ENCODE measurements at regions not wholly inside any gene's neighbourhood (a gene's known extent, or its start where the extent isn't known, plus 50 kb on each side); places are given as distances from the start of the nearest gene placed in this dataset.
"Not testable (repeated sequence)": the region's sequence is repeated elsewhere in the genome, so short reads cannot be mapped to it uniquely, and the experiment has no call there.

- DNase-seq = not testable (repeated sequence)
Observed at GRCh38 chr16:21361612-21362227, 83.6 kb upstream of the CRYM start.

DNA sequence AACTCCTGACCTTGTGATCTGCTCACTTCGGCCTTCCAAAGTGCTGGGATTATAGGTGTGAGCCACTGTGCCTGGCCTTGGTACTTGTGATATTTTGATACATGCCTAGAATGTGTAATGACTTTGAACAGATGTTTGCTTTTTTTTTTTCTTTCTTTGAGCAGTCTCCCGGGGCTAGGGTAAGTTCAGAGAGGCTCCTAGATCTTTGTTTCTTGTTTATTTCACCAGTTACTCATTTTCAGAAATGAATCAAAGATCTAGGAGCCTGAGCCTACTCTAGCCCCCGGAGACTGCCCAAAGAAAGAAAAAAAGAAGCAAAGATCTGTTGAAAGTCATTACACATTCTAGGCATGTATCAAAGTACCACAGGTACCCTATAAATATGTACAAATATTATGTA is 83.0 kb upstream of the CRYM start:
- not testable (repeated sequence) for DNase-seq

DNA sequence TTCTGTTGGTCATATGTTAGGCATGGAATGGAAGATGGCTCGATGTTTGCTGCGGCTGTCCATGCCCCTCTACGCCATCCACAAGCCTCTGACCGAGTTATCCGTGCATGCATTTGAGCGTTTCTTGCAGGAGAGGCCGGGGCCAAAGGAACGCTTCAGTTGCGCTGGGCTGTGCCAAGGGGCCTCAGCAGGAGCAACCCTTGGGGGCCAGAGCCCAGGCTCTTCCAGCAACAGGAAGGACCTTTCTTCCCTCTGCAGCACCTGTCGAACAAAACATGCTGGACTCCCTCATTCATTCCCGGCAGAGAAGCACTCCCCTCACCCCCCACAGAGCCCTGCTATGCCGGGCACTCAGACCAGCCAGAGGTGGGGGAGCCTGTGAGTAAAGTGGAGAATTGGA is 81.4 kb upstream of the CRYM start:
- not testable (repeated sequence) for DNase-seq

- not testable (repeated sequence) for DNase-seq
Observed at GRCh38 chr16:21358261-21358795, 80.2 kb upstream of the CRYM start.

DNA sequence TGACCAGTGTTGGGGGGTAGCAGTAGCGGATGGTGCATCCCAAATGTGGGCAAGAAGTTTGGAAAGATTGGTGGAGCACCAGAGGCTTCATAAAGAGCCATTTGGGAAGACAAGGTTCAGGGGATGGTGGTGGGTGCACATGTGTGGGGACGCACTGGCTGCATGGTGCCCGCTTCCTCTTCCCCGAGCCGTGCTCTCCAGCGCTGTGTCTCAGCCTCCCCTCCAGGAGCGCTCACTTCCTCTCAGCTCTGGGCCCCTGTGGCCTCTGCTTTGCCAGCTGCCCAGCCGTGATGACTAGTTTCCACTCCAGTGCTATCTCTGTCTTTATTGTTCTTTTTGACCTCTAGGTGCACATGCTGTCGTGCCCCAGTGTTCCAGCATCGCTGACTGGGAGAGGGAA is 78.2 kb upstream of the CRYM start:
- not testable (repeated sequence) for DNase-seq

GRCh38 chr16:21351433-21351832 is 73.3 kb upstream of the CRYM start:
- DNase-seq = not testable (repeated sequence)

DNA sequence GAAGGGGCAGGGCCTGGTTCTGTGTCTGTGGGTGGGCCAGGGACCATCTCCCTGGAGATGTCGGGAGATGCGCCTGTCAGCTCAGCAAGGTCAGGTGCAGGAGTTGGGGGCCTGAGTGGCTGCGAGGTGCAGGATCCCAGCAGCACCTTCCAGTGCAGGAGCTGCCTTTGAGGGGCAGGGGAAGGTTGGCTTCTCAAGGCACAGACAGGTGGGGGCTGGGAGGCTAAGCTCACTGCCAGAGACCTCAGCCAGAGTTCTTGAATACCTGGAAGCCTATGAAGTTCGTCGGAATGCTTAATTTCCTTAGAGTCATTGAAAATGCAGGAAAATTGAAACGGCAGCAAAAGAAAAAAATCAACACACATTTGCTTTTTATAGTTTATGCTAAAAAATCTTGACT is 72.8 kb upstream of the CRYM start:
- DNase-seq = not testable (repeated sequence)

GRCh38 chr16:21349336-21349735 is 71.2 kb upstream of the CRYM start:
- DNase-seq = not testable (repeated sequence)

DNA sequence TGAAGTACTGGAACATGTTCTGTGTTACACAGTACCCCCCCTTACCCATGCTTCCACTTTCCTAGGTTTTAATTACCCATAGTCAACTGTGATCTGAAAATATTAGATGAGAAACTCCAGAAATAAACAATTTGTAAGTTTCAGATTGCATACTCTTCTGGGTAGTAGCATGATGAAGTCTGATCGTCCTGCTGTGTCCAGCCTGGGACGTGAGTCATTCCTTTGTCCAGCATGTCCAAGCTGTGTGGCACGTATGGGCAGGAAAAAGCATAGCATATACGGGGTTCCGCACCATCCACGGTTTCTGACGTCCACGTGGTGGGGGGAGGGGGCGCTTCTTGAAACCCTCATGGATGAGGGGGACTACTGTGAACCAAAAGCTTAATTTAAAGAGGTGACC is 70.7 kb upstream of the CRYM start:
- DNase-seq = not testable (repeated sequence)

DNA sequence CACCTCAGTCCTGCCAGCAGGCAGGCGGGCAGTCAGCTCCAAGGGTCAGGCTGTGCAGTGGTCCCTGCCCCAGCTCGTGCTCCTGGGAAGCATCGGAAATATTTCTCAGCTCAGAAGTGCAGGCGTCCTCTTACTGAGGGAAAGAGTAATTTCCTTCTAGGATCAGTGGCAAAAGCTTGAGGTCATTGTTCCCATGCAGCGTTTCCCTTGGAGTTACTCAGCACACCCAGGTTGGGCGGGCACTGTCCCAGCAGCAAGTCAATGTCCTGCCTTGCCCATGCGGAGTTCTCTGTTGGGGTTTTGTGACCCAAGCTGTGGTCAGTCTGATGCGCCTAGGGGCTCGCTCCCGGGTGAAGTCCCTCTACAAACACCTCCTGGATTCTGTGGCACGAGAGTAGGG is 69.4 kb upstream of the CRYM start:
- DNase-seq = not testable (repeated sequence)

DNA sequence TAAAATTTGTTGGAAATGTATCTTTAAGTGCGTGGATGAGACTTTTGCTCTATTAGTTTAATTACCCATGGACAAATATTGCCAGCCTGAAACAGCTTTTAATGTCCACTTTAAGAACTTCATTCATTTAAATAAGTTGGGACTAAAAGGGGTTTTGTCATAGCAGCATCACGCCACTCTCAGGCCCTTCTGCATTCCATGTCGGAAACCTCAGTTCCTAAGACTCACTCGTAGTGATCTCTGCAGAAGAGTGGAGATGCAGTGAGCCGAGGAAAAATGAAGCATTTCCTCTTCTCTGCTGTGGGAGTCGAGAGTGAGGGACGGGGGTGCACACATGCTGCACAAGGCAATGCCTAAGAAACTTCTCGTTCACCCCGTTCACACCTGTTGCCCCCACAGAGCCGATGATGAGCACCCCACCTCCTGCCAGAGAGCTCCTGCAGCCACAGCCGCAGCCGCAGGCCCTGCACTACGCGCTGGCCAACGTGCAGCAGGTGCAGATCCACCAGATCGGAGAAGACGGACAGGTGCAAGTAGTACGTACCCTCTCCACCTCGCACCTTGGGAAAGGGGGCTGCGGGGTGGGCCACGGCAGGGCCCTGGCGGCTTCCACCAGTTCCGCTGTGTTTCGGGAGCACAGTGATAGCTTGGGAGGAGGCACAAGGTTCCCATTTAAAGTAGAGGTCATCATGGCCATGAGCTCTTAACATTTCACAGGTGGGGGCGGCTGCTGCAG is 68.8 kb upstream of the CRYM start:
- not testable (repeated sequence) for DNase-seq

DNA sequence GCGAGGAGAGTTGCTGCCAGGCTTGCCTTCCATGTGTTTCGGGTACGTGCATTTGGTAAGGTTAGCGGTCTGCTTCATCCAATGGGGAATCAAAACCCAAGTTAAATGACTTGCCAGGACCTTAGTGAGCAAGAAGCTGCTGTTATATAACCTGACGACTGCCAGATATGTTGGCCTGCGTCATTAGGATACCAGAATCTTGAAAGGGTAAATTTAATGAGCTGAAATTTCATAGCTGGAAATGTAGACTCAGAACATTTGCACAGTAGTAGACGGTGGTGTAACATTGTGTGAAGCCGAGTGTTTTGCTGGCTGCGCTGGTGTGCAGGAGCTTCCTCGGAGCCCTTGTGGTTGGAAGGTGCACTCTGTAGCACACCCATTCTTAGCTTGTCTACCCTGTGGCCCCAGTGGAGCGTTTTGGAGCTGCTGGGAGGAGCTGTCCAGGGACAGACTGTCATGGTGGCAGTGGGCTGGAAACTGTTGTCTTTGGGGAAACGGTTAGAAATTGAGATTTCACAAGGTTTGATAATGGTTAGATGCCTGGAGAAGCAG is 66.3 kb upstream of the CRYM start:
- not testable (repeated sequence) for DNase-seq

- DNase-seq = no peak
Observed at GRCh38 chr16:21341101-21341500, 63.0 kb upstream of the CRYM start.

GRCh38 chr16:21339941-21340340 is 61.9 kb upstream of the CRYM start:
- DNase-seq = no peak

DNA sequence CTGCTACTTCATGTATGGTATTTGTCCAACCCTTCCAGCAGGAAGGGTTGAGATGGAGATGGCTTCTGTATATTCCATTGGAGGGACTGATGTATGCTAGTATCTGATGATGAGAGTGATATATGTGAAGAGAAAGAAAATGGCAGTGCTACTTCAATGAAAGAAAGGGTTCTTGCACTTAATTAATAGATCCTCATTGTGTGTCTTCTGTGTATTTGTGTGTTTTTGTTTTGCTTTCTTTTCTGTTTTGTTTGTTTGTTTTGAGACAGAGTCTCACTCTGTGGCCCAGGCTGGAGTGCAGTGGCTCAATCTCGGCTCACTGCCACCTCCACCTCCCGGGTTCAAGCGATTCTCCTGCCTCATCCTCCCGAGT is 61.2 kb upstream of the CRYM start:
- no peak for DNase-seq

DNA sequence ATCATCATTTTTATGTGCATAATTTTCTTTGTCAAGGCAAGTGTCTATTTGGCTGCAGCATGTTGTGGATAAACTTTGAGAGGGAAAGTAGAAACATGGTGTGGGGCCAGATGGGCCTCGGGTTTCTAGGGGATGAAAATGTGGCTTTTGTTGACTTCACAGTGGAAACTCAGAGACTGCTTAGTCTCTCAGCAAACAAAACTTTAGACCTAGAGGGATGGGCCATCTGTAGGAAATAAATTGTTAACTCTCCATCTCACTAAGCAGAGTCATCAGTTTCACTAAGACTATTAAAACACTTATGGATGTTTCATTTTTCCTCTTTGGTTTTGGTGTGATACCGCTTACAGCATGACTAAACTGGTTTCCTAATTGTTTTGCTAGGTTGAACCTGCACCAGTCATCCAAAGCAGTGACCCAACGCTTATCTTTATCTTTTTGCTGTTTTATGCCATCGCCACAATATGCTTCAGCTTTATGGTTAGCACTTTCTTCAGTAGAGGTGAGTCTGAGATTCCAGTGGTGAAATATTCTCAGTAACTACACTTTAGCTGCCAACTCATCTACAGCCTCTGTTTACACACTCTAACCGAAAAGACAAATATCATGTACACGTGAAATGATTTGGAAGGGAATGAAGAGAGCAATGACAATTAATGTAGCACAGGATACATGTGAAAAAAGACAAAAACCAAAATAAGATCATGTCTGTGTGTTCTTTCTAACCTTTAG is 60.6 kb upstream of the CRYM start:
- DNase-seq = no peak

DNA sequence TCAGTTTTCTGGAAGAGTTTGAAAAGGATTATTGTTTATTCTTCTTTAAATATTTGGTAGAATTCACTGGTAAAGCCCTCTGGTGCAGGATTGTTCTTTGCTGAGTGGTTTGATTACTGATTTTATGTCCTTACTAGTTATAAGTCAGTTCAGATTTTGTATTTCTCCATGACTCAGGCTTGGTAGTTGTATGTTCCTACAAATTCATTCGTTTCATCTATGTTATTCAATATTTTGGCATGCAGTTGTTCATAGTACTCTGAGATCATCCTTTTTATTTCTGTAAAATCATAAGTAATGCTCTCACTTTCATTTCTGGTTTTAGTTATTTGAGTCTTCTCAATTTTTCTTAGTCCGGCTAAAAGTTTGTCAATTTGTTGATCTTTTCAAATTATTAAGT is 58.1 kb upstream of the CRYM start:
- DNase-seq = no peak

DNA sequence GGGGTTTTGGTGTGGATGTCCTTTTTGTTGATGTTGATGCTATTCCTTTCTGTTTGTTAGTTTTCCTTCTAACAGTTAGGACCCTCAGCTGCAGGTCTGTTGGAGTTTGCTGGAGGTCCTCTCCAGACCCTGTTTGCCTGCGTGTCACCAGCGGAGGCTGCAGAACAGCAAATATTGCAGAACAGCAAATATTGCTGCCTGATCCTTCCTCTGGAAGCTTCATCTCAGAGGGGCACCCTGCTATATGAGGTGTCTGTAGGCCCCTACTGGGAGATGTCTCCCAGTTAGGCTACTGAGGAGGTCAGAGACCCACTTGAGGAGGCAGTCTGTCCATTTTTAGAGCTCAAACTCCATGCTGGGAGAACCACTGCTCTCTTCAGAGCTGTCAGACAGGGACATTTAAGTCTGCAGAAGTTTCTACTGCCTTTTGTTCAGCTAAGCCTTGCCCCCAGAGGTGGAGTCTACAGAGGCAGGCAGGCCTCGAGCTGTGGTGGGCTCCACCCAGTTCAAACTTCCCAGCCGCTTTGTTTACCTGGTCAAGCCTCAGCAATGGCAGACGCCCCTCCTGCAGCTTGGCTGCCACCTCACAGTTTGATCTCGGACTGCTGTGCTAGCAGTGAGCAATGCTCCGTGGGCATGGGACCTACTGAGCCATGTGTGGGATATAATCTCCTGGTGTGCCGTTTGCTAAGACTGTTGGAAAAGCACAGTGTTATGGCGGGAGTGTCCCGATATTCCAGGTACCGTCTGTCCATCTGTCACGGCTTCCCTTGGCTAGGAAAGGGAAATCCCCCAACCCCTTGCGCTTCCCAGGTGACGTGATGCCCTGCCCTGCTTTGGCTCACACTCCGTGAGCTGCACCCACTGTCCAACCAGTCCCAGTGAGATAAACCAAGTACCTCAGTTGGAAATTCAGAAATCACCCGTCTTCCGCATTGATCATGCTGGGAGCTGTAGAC is 56.4 kb upstream of the CRYM start:
- not testable (repeated sequence) for DNase-seq

DNA sequence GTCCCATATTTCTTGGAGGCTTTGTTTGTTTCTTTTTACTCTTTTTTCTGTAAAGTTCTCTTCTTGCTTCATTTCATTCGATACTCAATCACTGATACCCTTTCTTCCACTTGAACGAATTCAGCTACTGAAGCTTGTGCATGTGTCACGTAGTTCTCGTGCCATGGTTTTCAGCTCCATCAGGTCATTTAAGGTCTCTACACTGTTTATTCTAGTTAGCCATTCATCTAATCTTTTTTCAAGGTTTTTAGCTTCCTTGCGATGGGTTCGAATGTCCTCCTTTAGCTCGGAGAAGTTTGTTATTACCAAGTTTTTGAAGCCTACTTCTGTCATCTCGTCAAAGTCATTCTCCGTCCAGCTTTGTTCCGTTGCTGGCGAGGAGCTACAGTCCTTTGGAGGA is 55.6 kb upstream of the CRYM start:
- DNase-seq = not testable (repeated sequence)
